ENCODE measurements at regions not wholly inside any gene's neighbourhood (a gene's known extent, or its start where the extent isn't known, plus 50 kb on each side); places are given as distances from the start of the nearest gene placed in this dataset.
"Not testable (repeated sequence)": the region's sequence is repeated elsewhere in the genome, so short reads cannot be mapped to it uniquely, and the experiment has no call there.

DNA sequence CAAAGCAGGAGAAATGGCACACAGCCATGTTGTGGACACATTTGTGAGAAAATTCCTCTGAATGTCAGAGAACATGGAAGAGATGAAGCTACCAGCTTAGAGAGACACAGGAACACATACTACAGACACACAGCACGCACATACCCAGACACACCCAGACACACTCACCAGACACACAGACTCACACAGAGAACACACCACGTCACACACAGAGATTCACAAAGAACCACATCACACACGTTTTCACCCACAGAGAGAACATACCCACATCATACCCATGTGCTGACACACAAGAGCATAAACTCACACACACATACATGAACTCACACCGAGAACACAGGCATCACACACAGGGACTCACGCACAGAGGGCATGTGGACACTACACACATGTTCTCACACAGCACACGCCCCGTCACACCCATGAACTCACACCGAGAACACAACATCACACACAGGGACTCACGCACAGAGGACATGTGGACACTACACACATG, 124.9 kb downstream of the METRNL start:
- DNase-seq: no peak

DNA sequence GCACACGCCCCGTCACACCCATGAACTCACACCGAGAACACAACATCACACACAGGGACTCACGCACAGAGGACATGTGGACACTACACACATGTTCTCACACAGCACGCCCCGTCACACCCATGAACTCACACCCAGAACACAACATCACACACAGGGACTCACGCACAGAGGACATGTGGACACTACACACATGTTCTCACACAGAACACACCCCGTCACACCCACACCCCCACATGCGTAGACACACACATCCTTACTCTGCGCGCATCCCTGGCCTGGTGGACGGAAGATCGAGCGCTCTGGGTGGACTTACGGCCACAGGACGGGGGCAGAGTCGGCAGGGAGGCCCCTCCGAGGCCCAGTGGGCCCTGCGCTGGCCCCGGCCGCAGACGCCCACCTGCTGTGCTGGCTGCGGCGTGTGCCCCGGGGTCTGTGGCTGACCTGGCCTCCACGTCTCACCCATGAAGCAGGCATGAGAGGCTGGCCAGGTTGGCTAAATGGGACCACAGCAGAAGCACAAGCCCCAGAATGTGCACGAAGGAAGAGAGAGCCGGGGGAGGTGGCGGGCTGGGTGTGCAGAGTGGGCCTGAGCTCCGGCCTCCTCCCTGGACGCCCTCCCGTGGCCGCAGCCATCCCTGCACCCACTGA, 125.5 kb downstream of the METRNL start:
- DNase-seq: not testable (repeated sequence)

DNA sequence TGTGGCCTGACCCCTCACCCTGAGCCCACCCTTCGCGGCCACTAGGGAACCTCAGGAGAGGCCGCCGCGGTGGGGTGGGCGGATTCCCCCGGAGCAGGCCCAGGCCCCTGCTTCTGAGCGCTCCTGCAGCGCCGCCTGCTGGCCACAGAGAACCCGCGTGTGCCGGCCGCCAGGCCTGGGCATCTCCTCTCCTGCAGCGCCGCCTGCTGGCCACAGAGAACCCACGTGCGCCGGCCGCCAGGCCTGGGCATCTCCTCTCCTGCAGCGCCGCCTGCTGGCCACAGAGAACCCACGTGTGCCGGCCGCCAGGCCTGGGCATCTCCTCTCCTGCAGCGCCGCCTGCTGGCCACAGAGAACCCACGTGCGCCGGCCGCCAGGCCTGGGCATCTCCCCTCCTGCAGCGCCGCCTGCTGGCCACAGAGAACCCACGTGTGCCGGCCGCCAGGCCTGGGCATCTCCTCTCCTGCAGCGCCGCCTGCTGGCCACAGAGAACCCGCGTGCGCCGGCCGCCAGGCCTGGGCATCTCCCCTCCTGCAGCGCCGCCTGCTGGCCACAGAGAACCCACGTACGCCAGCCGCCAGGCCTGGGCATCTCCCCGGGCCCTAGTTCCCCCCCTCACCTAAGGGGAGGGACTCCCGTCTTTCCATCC, 126.1 kb downstream of the METRNL start:
- DNase-seq: not testable (repeated sequence)

DNA sequence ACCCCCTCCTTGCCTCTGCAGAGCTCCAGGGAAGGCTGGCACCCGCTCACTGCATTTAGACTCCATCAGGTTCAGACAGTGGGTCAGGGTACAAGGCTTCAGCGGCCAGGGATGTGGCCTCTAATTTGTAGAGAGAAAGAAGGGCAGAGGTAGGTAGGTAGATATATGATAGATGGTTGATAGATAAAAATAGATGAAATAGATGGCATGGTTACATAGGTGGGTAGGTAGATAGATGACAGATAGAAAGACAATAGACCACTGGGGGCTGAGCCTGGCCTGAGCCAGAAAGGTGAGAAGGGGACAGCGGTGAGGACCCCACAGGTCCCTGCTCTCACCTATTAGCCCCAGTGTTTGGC, 126.6 kb downstream of the METRNL start:
- DNase-seq: not testable (repeated sequence)

DNA sequence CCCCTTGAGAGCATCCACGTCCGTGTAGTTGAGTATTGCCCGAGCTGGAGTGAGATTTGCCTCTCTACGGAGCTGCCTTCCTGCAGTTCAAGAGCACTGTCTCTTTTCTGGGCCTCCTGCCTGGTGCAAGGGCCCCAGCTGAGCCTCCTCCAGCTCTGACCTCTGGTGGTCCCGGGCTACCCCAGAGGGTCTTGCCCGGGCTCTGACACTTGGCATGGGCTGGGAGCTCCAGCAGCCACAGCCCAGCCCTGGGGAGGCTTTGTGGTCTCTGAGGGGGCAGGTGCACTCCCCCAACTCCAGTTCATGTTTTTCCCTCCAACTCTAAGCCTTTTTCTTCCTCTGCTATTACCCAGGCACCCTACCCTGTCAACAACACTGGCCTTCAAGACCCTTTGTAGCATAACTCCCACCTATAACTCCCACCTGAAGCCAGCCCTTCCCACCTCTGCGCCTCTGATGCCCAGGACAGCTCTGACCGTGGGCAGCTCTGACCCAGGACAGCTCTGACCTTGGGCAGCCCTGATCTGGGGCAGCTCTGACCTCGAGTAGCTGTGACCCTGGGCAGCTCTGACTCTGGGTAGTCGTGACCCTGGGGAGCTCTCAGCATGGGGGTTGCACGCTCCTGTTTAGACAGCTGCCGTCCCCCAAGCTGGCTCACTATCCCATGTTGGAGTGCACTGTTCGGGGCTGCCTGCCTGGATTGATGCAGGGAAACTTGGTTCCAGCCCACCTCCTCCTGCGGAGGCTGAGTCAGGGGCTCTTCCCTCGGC, 127.6 kb downstream of the METRNL start:
- DNase-seq: not testable (repeated sequence)

DNA sequence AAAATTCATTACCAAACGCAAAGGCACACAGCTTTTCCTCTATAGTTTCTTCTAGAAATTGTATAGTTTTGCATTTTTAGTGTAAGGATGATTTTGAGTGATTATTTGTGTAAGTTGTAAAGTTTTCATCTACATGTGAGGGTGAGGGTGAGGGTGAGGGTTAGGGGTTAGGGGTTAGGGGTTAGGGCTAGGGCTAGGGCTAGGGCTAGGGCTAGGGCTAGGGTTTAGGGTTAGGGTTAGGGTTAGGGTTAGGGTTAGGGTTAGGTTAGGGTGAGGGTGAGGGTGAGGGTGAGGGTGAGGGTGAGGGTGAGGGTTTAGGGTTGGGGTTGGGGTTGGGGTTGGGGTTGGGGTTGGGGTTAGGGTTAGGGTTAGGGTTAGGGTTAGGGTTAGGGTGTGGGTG, 167.6 kb downstream of the METRNL start:
- not testable (repeated sequence) for DNase-seq
